ENCODE measurements at regions not wholly inside any gene's neighbourhood (a gene's known extent, or its start where the extent isn't known, plus 50 kb on each side); places are given as distances from the start of the nearest gene placed in this dataset.

DNA sequence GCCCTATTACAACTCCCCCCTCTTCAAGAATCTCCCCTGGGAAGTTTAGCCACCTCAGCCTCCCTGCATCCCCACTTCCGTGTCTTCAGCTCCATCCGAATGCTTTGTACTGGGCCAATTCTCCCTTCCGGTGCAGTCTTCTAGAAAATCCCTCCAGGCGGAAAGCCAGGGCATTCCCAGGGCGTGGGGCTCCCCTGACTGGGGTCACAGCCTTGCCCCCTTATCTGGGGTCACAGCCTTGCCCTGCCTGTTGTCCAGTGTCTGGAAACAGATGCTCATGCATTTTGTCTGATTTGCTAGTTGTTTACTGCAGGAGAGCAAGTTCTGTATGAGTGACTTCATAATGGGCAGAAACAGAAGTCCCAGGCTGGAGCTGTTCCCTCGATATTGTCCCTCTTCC, 112.5 kb upstream of the TCERG1L start:
- TF ChIP-seq, protein P1, sequence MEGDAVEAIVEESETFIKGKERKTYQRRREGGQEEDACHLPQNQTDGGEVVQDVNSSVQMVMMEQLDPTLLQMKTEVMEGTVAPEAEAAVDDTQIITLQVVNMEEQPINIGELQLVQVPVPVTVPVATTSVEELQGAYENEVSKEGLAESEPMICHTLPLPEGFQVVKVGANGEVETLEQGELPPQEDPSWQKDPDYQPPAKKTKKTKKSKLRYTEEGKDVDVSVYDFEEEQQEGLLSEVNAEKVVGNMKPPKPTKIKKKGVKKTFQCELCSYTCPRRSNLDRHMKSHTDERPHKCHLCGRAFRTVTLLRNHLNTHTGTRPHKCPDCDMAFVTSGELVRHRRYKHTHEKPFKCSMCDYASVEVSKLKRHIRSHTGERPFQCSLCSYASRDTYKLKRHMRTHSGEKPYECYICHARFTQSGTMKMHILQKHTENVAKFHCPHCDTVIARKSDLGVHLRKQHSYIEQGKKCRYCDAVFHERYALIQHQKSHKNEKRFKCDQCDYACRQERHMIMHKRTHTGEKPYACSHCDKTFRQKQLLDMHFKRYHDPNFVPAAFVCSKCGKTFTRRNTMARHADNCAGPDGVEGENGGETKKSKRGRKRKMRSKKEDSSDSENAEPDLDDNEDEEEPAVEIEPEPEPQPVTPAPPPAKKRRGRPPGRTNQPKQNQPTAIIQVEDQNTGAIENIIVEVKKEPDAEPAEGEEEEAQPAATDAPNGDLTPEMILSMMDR (IDR thresholded peaks at IDR 0.05 in 2 of 3, conservative IDR thresholded peaks at IDR 0.05 in 1 of 3; ENCODE audit: control insufficient read depth in 2 of 3, extremely low read depth in 1 of 3, insufficient read depth in 1 of 3, low read depth in 3 of 3, low read length in 3 of 3), result no peak
- TF ChIP-seq EZH2 (IDR thresholded peaks at IDR 0.05; ENCODE audit: borderline replicate concordance, control insufficient read depth, low read depth, low read length) (no peak), TAF1 (IDR thresholded peaks at IDR 0.05; ENCODE audit: borderline replicate concordance, low read depth, low read length) (no peak), RCOR1 (conservative IDR thresholded peaks at IDR 0.05; ENCODE audit: low read depth, low read length) (no peak), RAD21 (IDR thresholded peaks at IDR 0.05; ENCODE audit: insufficient read depth, low read depth, low read length) (no peak), POLR2AphosphoS5 (IDR thresholded peaks at IDR 0.05; ENCODE audit: low read length) (no peak), POLR2A (IDR thresholded peaks at IDR 0.05; ENCODE audit: low read depth, low read length) (no peak), POU2F2 (IDR thresholded peaks at IDR 0.05; ENCODE audit: borderline replicate concordance, low read depth, low read length) (no peak), DPF2 (IDR thresholded peaks at IDR 0.05) (no peak)
- TF ChIP-seq, protein P2, sequence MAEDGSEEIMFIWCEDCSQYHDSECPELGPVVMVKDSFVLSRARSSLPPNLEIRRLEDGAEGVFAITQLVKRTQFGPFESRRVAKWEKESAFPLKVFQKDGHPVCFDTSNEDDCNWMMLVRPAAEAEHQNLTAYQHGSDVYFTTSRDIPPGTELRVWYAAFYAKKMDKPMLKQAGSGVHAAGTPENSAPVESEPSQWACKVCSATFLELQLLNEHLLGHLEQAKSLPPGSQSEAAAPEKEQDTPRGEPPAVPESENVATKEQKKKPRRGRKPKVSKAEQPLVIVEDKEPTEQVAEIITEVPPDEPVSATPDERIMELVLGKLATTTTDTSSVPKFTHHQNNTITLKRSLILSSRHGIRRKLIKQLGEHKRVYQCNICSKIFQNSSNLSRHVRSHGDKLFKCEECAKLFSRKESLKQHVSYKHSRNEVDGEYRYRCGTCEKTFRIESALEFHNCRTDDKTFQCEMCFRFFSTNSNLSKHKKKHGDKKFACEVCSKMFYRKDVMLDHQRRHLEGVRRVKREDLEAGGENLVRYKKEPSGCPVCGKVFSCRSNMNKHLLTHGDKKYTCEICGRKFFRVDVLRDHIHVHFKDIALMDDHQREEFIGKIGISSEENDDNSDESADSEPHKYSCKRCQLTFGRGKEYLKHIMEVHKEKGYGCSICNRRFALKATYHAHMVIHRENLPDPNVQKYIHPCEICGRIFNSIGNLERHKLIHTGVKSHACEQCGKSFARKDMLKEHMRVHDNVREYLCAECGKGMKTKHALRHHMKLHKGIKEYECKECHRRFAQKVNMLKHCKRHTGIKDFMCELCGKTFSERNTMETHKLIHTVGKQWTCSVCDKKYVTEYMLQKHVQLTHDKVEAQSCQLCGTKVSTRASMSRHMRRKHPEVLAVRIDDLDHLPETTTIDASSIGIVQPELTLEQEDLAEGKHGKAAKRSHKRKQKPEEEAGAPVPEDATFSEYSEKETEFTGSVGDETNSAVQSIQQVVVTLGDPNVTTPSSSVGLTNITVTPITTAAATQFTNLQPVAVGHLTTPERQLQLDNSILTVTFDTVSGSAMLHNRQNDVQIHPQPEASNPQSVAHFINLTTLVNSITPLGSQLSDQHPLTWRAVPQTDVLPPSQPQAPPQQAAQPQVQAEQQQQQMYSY (CRISPR knock-in tag; IDR thresholded peaks at IDR 0.05), result no peak
- TF ChIP-seq, protein P3, sequence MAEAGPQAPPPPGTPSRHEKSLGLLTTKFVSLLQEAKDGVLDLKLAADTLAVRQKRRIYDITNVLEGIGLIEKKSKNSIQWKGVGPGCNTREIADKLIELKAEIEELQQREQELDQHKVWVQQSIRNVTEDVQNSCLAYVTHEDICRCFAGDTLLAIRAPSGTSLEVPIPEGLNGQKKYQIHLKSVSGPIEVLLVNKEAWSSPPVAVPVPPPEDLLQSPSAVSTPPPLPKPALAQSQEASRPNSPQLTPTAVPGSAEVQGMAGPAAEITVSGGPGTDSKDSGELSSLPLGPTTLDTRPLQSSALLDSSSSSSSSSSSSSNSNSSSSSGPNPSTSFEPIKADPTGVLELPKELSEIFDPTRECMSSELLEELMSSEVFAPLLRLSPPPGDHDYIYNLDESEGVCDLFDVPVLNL (IDR thresholded peaks at IDR 0.05; ENCODE audit: low read depth, low read length), result no peak
- TF ChIP-seq, protein P4, sequence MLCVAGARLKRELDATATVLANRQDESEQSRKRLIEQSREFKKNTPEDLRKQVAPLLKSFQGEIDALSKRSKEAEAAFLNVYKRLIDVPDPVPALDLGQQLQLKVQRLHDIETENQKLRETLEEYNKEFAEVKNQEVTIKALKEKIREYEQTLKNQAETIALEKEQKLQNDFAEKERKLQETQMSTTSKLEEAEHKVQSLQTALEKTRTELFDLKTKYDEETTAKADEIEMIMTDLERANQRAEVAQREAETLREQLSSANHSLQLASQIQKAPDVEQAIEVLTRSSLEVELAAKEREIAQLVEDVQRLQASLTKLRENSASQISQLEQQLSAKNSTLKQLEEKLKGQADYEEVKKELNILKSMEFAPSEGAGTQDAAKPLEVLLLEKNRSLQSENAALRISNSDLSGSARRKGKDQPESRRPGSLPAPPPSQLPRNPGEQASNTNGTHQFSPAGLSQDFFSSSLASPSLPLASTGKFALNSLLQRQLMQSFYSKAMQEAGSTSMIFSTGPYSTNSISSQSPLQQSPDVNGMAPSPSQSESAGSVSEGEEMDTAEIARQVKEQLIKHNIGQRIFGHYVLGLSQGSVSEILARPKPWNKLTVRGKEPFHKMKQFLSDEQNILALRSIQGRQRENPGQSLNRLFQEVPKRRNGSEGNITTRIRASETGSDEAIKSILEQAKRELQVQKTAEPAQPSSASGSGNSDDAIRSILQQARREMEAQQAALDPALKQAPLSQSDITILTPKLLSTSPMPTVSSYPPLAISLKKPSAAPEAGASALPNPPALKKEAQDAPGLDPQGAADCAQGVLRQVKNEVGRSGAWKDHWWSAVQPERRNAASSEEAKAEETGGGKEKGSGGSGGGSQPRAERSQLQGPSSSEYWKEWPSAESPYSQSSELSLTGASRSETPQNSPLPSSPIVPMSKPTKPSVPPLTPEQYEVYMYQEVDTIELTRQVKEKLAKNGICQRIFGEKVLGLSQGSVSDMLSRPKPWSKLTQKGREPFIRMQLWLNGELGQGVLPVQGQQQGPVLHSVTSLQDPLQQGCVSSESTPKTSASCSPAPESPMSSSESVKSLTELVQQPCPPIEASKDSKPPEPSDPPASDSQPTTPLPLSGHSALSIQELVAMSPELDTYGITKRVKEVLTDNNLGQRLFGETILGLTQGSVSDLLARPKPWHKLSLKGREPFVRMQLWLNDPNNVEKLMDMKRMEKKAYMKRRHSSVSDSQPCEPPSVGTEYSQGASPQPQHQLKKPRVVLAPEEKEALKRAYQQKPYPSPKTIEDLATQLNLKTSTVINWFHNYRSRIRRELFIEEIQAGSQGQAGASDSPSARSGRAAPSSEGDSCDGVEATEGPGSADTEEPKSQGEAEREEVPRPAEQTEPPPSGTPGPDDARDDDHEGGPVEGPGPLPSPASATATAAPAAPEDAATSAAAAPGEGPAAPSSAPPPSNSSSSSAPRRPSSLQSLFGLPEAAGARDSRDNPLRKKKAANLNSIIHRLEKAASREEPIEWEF (IDR thresholded peaks at IDR 0.05; ENCODE audit: insufficient replicate concordance, low read depth, low read length), result no peak
